Natural killer cell (primary cell): ENCODE measurements at regions not wholly inside any gene's neighbourhood (a gene's known extent, or its start where the extent isn't known, plus 50 kb on each side); places are given as distances from the start of the nearest gene placed in this dataset.

Experiments used
- ATAC-seq, 3 donors: fragments of 150-1000 bp in 2 of 3; fragments of 200-7000 bp in 1 of 3; cut with Tn5 transposase; 1 replicate in 1 of 3; 2 replicates in 2 of 3; pipeline ENCODE4 v1.10.0; 2021; ENCODE audit warnings: mild to moderate bottlenecking in 2 of 3, moderate library complexity in 2 of 3
- DNase-seq, 2 donors: peaks; one replicate each; pipeline versions ENCODE4 v3.0.0 to v3.0.0-alpha.2; 2013 to 2021; ENCODE audit warnings: mixed read lengths in 1 of 2
- H3K27ac ChIP-seq: one replicate; pipeline ENCODE4 v1.5.1; 2013; ENCODE audit warnings: mild to moderate bottlenecking, low read length
- H3K27me3 ChIP-seq: one replicate; pipeline ENCODE4 v1.6.1; 2013; ENCODE audit warnings: low read length; ENCODE audit not compliant: control insufficient read depth, insufficient read depth
- H3K36me3 ChIP-seq: one replicate; pipeline ENCODE4 v1.6.1; 2013; ENCODE audit warnings: low read length; ENCODE audit not compliant: control insufficient read depth, insufficient read depth
- H3K4me1 ChIP-seq: one replicate; pipeline ENCODE4 v1.6.1; 2013; ENCODE audit warnings: low read length; ENCODE audit not compliant: control insufficient read depth, insufficient read depth
- H3K4me3 ChIP-seq: one replicate; pipeline ENCODE4 v1.5.1; 2013; ENCODE audit warnings: low read length
- H3K9me3 ChIP-seq: one replicate; pipeline ENCODE4 v1.6.1; 2013; ENCODE audit warnings: low read length; ENCODE audit not compliant: control insufficient read depth, insufficient read depth
- H3K27ac Mint-ChIP-seq, 2 donors: one replicate each; pipeline ENCODE4 v1.8.0; 2022; ENCODE audit warnings: mild to moderate bottlenecking in 2 of 2, mixed read lengths in 2 of 2, moderate library complexity in 1 of 2
- H3K27me3 Mint-ChIP-seq, 2 donors: one replicate each; pipeline ENCODE4 v1.8.0; 2022; ENCODE audit warnings: low read depth in 2 of 2, mixed read lengths in 2 of 2
- H3K36me3 Mint-ChIP-seq: one replicate; pipeline ENCODE4 v1.8.0; 2022; ENCODE audit warnings: mixed read lengths
- H3K4me1 Mint-ChIP-seq, 2 donors: one replicate each; pipeline ENCODE4 v1.8.0; 2022; ENCODE audit warnings: mixed read lengths in 2 of 2
- H3K4me3 Mint-ChIP-seq: one replicate; pipeline ENCODE4 v1.8.0; 2022; ENCODE audit warnings: mild to moderate bottlenecking, moderate library complexity, mixed read lengths
- H3K9me3 Mint-ChIP-seq, 2 donors: one replicate each; pipeline ENCODE4 v1.8.0; 2022; ENCODE audit warnings: mixed read lengths in 2 of 2
- WGBS: methylation state at CpG from one replicate; pipeline ENCODE4 v1.1.7; 2013; ENCODE audit warnings: missing lambda C conversion rate; ENCODE audit not compliant: insufficient coverage; 5-methylcytosine and 5-hydroxymethylcytosine counted together
- intact Hi-C: fragments of 100-400 bp; cut with micrococcal nuclease; formaldehyde crosslinking; loops from one replicate; pipeline ENCODE4 v1.14.2; 2022
- TF ChIP-seq, protein P1 (sequence below): fragments of 200-600 bp; IDR thresholded peaks from one replicate; pipeline ENCODE4 v1.8.0; 2022; ENCODE audit warnings: antibody characterized with exemption

DNA sequence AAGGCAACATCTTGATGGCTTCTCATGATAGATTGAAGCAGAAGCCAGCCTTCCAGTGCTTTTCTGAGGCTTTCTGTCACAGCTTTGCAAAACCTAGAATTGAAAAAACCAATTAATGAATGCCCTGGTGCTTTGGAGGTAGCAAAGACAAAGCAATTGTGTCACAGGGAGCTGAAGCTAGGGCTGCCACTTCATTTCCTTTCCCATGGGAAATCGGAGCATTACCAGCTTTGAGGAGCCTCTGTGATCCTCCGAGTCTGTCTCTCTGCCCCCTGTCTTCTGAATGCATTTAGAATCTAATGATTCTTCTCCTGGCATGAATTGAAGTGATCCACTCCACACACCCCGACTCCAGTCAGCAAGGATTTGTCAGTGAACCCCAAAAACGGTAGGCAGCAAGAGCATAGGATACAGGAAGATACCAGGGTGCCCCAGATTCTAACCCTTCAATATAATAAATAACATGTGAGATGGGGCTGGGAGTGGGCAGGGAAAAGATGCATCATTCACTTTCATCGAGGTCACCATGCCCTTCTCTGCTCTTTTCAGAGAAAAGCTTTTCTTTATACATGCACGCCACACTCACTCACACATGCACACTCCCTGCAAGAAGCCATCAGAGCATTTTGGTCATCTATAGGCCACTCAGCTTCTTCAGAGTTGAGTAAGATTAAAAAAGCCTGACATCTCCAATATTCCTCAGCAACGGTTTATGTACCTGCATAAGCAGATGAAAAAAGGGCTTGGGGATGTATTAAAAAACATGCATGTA is 247.7 kb upstream of the ZNF462 start:
- Histone ChIP-seq H3K27ac (no peak overlapping the region), H3K4me3 (no peak overlapping the region), H3K4me1 (no peaks in the 10 kb centered on the region), H3K36me3 (no peaks in the 10 kb centered on the region), H3K9me3 (no peaks in the 10 kb centered on the region), H3K27me3 (no peaks in the 10 kb centered on the region)
- TF ChIP-seq, protein P1, sequence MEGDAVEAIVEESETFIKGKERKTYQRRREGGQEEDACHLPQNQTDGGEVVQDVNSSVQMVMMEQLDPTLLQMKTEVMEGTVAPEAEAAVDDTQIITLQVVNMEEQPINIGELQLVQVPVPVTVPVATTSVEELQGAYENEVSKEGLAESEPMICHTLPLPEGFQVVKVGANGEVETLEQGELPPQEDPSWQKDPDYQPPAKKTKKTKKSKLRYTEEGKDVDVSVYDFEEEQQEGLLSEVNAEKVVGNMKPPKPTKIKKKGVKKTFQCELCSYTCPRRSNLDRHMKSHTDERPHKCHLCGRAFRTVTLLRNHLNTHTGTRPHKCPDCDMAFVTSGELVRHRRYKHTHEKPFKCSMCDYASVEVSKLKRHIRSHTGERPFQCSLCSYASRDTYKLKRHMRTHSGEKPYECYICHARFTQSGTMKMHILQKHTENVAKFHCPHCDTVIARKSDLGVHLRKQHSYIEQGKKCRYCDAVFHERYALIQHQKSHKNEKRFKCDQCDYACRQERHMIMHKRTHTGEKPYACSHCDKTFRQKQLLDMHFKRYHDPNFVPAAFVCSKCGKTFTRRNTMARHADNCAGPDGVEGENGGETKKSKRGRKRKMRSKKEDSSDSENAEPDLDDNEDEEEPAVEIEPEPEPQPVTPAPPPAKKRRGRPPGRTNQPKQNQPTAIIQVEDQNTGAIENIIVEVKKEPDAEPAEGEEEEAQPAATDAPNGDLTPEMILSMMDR, result no peak
- DNase-seq (no peak), ATAC-seq (no peak)
- peaks cover 0 to 3% of the 10 kb centered on the region in 2 donors for H3K9me3 Mint-ChIP-seq
- no peaks in the 10 kb centered on the region for H3K27me3 Mint-ChIP-seq
- no peak overlapping the region for H3K4me3 Mint-ChIP-seq
- 87% methylated on average over 6 of the region's 7 CpGs for WGBS
- intact Hi-C loops, result no loop called here
- H3K4me1 Mint-ChIP-seq, result no peaks in the 10 kb centered on the region
- H3K36me3 Mint-ChIP-seq, result no peaks in the 10 kb centered on the region
- no peak overlapping the region for H3K27ac Mint-ChIP-seq

DNA sequence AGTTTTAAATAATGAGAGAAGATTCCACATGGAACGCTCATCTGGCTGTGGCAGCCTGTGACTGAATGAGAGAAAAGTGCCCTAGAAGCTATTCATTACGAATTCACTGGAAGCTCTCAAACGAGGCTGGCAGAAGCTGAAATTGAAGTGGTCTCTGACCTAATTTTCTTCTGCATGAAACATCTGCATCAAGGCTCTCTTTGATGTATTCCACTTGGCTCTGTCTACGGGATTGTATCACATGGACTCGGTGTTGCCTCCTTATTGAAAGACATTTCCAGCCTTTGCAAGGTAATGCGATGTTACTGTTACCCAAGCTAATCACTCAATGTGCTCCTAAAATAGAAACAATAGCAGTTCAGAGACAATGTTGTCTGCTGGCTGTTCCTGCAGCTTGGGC is 246.9 kb upstream of the ZNF462 start:
- Histone ChIP-seq H3K4me3 (no peak overlapping the region), H3K9me3 (no peaks in the 10 kb centered on the region), H3K27me3 (no peaks in the 10 kb centered on the region), H3K27ac (no peak overlapping the region), H3K4me1 (no peaks in the 10 kb centered on the region), H3K36me3 (no peaks in the 10 kb centered on the region)
- no peaks in the 10 kb centered on the region for H3K36me3 Mint-ChIP-seq
- no peak overlapping the region for H3K4me3 Mint-ChIP-seq
- no peak overlapping the region for H3K27ac Mint-ChIP-seq
- TF ChIP-seq, protein P1, result no peak
- peaks cover 0 to 2% of the 10 kb centered on the region in 2 donors for H3K9me3 Mint-ChIP-seq
- WGBS, result 91% methylated on average over 6 of the region's 6 CpGs
- no peak for DNase-seq
- intact Hi-C loops, result no loop called here
- no peak for ATAC-seq
- no peaks in the 10 kb centered on the region for H3K27me3 Mint-ChIP-seq
- no peaks in the 10 kb centered on the region for H3K4me1 Mint-ChIP-seq

DNA sequence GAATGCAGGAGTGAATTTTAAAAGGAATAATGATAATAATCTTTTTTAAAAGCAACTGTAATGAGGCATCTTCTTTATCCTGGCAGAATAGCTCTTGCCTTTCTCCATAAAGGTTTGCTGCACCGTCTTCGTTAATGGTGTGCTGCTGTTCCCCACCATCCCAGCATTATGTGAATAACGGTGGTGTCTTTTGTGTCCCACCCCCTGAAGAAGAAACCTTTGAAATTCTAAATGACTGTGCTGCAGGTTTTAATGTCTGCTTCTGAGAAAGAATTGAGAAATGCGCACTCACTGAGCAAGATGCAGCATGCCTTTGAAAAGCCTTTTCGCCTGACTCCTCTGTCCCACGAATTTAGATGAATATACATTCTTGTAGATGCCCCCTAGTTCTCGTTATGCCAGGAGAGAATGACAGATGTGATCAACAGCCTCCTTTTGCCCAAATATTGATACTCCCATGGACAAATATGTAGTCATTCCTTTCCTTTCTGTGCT is 246.1 kb upstream of the ZNF462 start:
- H3K27ac ChIP-seq, result no peak overlapping the region
- TF ChIP-seq, protein P1, result no peak
- H3K27me3 ChIP-seq, result no peaks in the 10 kb centered on the region
- H3K27me3 Mint-ChIP-seq, result no peaks in the 10 kb centered on the region
- ATAC-seq (no peak), DNase-seq (no peak)
- 94% methylated on average over 7 of the region's 7 CpGs for WGBS
- intact Hi-C loops, result no loop called here
- no peak overlapping the region for H3K4me3 ChIP-seq
- no peak overlapping the region for H3K4me3 Mint-ChIP-seq
- no peaks in the 10 kb centered on the region for H3K4me1 ChIP-seq
- H3K36me3 Mint-ChIP-seq, result no peaks in the 10 kb centered on the region
- no peaks in the 10 kb centered on the region for H3K4me1 Mint-ChIP-seq
- no peaks in the 10 kb centered on the region for H3K9me3 Mint-ChIP-seq
- H3K36me3 ChIP-seq, result no peaks in the 10 kb centered on the region
- no peak overlapping the region for H3K27ac Mint-ChIP-seq
- no peaks in the 10 kb centered on the region for H3K9me3 ChIP-seq

- no peak for DNase-seq
- no peak overlapping the region for H3K4me3 ChIP-seq
- H3K27me3 ChIP-seq, result no peaks in the 10 kb centered on the region
- no peaks in the 10 kb centered on the region for H3K9me3 ChIP-seq
- Mint-ChIP-seq H3K27me3 (no peaks in the 10 kb centered on the region), H3K4me3 (no peak overlapping the region), H3K36me3 (no peaks in the 10 kb centered on the region), H3K4me1 (no peaks in the 10 kb centered on the region), H3K27ac (no peak overlapping the region), H3K9me3 (no peaks in the 10 kb centered on the region)
- intact Hi-C loops, result no loop called here
- no peaks in the 10 kb centered on the region for H3K4me1 ChIP-seq
- ATAC-seq, result no peak
- H3K27ac ChIP-seq, result no peak overlapping the region
- TF ChIP-seq, protein P1, result no peak
- no peaks in the 10 kb centered on the region for H3K36me3 ChIP-seq
- WGBS, result 100% methylated on average over 1 of the region's 1 CpG
Measured at GRCh38 chr9:106619211-106619610, 243.8 kb upstream of the ZNF462 start.
